A673 (cell line): ENCODE measurements at regions not wholly inside any gene's neighbourhood (a gene's known extent, or its start where the extent isn't known, plus 50 kb on each side); places are given as distances from the start of the nearest gene placed in this dataset.

Source experiments
- BruUV-seq: library from RNA; stranded (reverse); fragments of 400-500 nt; replicated peaks from 2 replicates; lab custom pipeline; 2021; lab: Mats Ljungman, UMichigan
- CTCF ChIA-PET: fragments of 300-600 bp; sonication (Branson Sonifier 250); formaldehyde crosslinking; loops from one replicate; lab custom pipeline; 2022; ENCODE audit warnings: antibody characterized with exemption; lab: Charles Lee
- POLR2A ChIA-PET: fragments of 300-600 bp; sonication (Branson Sonifier 250); formaldehyde crosslinking; loops from one replicate; lab custom pipeline; 2022; ENCODE audit warnings: antibody characterized with exemption; ENCODE audit not compliant: low non-redundant PET; lab: Charles Lee
- DNase-seq: peaks from one replicate; pipeline ENCODE4 v3.0.0-alpha.2; 2015; ENCODE audit warnings: low spot score
- H3K27ac ChIP-seq: fragments of 200-600 bp; sonication (generic); 2 replicates; pipeline ENCODE4 v1.5.1; 2016; ENCODE audit warnings: mixed run types, low read depth, mild to moderate bottlenecking, mixed read lengths, antibody characterized with exemption, low read length; ENCODE audit not compliant: poor library complexity, severe bottlenecking
- H3K27me3 ChIP-seq: fragments of 200-600 bp; sonication (generic); replicated peaks from 2 replicates; pipeline ENCODE4 v1.6.1; 2017; ENCODE audit warnings: mixed run types, low read depth, mild to moderate bottlenecking, mixed read lengths, antibody characterized with exemption, low read length; ENCODE audit not compliant: insufficient read depth, poor library complexity
- H3K36me3 ChIP-seq: fragments of 200-600 bp; sonication (generic); 2 replicates; pipeline ENCODE4 v1.6.1; 2016; ENCODE audit warnings: mixed run types, mild to moderate bottlenecking, mixed read lengths, antibody characterized with exemption, low read length; ENCODE audit not compliant: insufficient read depth, poor library complexity, severe bottlenecking
- H3K4me1 ChIP-seq: fragments of 200-600 bp; sonication (generic); 2 replicates; pipeline ENCODE4 v1.6.1; 2017; ENCODE audit warnings: mixed run types, mild to moderate bottlenecking, mixed read lengths, antibody characterized with exemption, low read length; ENCODE audit not compliant: insufficient read depth, poor library complexity, severe bottlenecking
- H3K4me3 ChIP-seq: fragments of 200-600 bp; sonication (generic); 2 replicates; pipeline ENCODE4 v1.5.1; 2016; ENCODE audit warnings: low read depth, mixed run types, mild to moderate bottlenecking, mixed read lengths, low read length; ENCODE audit not compliant: poor library complexity, severe bottlenecking
- H3K9me3 ChIP-seq: fragments of 200-600 bp; sonication (generic); 2 replicates; pipeline ENCODE4 v1.6.1; 2016; ENCODE audit warnings: mixed run types, low read depth, mild to moderate bottlenecking, mixed read lengths, antibody characterized with exemption, low read length; ENCODE audit not compliant: poor library complexity, severe bottlenecking
- EZH2 ChIP-seq: fragments of 200-600 bp; sonication (generic); IDR thresholded peaks from 2 replicates; pipeline ENCODE4 v1.6.1; 2017; ENCODE audit warnings: borderline replicate concordance, low read depth, mild to moderate bottlenecking, mixed read lengths, antibody characterized with exemption, low read length; ENCODE audit not compliant: poor library complexity, severe bottlenecking
- intact Hi-C: fragments of 100-400 bp; cut with micrococcal nuclease; formaldehyde crosslinking; loops from one replicate; pipeline ENCODE4 v1.10.0; 2022; ENCODE audit not compliant: unreplicated experiment
- TF ChIP-seq, protein P1 (sequence below): fragments of 300-800, 200-600 bp; sonication (generic); conservative IDR thresholded peaks from 2 replicates; pipeline ENCODE4 v1.5.1; 2017; ENCODE audit warnings: low read depth, mild to moderate bottlenecking, antibody characterized with exemption, low read length, moderate library complexity, mixed read lengths

DNA sequence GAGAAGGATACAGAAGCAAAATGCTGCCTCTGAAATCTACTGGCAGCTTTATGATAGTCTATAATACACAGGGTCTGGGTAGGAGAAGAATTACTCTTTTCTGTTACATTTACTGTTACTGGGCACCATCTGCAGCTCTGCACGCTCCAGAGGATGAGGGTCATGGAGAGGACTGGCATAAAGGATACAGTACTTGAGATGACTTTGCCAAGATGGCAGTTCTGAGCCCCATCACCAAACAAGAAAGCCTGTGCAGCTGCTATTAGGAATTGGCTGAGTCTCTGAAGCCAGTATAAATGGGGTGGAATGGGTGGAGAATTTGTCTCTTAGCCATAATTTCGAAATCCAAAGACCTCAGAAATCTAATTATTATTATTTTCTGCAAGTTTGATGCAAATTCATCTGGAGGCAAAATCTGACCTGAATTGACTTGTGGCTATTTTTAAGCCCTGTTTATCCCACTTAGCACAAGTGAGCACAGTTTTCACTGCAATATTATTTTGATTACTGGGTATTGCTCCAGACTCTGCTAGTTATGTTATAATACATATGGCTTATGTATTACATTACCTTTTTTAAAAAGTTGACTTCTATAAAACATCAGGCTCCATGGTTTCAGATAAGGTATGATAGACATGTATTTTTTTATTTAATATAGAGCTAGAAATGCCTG is 579.5 kb downstream of the MBD2 start:
- no peak for DNase-seq
- Histone ChIP-seq H3K27me3 (no peaks in the 10 kb centered on the region), H3K9me3 (no peaks in the 10 kb centered on the region), H3K27ac (no peak overlapping the region), H3K36me3 (no peaks in the 10 kb centered on the region), H3K4me3 (no peak overlapping the region), H3K4me1 (no peaks in the 10 kb centered on the region)
- TF ChIP-seq, protein P1, sequence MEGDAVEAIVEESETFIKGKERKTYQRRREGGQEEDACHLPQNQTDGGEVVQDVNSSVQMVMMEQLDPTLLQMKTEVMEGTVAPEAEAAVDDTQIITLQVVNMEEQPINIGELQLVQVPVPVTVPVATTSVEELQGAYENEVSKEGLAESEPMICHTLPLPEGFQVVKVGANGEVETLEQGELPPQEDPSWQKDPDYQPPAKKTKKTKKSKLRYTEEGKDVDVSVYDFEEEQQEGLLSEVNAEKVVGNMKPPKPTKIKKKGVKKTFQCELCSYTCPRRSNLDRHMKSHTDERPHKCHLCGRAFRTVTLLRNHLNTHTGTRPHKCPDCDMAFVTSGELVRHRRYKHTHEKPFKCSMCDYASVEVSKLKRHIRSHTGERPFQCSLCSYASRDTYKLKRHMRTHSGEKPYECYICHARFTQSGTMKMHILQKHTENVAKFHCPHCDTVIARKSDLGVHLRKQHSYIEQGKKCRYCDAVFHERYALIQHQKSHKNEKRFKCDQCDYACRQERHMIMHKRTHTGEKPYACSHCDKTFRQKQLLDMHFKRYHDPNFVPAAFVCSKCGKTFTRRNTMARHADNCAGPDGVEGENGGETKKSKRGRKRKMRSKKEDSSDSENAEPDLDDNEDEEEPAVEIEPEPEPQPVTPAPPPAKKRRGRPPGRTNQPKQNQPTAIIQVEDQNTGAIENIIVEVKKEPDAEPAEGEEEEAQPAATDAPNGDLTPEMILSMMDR = no peak
- TF ChIP-seq EZH2 = no peak
- CTCF ChIA-PET = no interaction called here
- no TSS peak for BruUV-seq
- intact Hi-C loops = no loop called here
- POLR2A ChIA-PET = no interaction called here

DNA sequence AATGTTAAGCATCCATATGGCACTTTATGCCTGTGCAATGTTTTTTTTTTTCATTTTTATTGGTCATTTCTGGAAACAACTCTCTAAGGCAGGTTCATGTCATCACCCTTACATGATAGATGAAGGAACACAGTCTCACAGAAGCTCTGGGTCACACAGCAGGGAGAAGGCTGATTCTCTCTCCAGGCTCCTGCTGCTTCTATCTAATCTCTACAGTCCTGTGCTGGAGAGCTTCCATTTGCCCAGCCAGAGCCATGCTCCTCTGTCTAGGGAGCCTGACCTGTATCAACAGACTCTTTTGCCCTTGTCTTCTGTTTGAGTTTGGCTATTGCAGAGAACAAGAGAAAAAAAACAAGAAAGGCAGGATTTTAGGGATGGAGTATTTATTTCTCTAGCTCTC is 584.8 kb downstream of the MBD2 start:
- TF ChIP-seq, protein P1 = no peak
- no peak for TF ChIP-seq EZH2
- ChIA-PET CTCF (interaction anchor here (0.6 kb wide), 1 partner anchor 1438 kb away, joined by 3 read pairs; no protein-coding TSS in a partner anchor), POLR2A (no interaction called here)
- H3K4me1 ChIP-seq = no peaks in the 10 kb centered on the region
- no peak for DNase-seq
- no TSS peak for BruUV-seq
- H3K27me3 ChIP-seq = no peaks in the 10 kb centered on the region
- no peaks in the 10 kb centered on the region for H3K36me3 ChIP-seq
- intact Hi-C loops = no loop called here
- H3K4me3 ChIP-seq = no peak overlapping the region
- H3K9me3 ChIP-seq = no peaks in the 10 kb centered on the region
- no peak overlapping the region for H3K27ac ChIP-seq

DNA sequence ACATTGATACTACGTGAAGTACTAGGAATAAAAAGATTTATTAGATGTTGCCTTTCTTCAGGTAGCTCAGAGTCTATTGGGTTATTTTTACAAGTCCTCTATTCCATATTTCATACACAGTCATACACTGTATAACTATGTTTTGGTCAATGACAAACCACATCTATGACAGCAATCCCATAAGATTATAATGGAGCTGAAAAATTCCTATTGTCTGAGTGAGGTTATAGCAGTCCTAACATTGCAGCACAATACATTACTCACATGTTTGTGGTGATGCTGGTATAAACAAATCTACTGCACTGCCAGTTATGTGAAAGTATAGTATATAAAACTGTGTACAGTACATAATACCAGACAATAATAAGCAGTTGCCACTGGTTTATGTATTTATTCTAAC is 595.1 kb downstream of the MBD2 start:
- CTCF ChIA-PET = no interaction called here
- intact Hi-C loops = no loop called here
- Histone ChIP-seq H3K36me3 (no peaks in the 10 kb centered on the region), H3K27me3 (no peaks in the 10 kb centered on the region), H3K4me1 (no peaks in the 10 kb centered on the region), H3K27ac (no peak overlapping the region), H3K9me3 (no peaks in the 10 kb centered on the region), H3K4me3 (no peak overlapping the region)
- POLR2A ChIA-PET = no interaction called here
- no TSS peak for BruUV-seq
- TF ChIP-seq, protein P1 = no peak
- TF ChIP-seq EZH2 = no peak
- no peak for DNase-seq
